ENCODE measurements at regions not wholly inside any gene's neighbourhood (a gene's known extent, or its start where the extent isn't known, plus 50 kb on each side); places are given as distances from the start of the nearest gene placed in this dataset.

DNA sequence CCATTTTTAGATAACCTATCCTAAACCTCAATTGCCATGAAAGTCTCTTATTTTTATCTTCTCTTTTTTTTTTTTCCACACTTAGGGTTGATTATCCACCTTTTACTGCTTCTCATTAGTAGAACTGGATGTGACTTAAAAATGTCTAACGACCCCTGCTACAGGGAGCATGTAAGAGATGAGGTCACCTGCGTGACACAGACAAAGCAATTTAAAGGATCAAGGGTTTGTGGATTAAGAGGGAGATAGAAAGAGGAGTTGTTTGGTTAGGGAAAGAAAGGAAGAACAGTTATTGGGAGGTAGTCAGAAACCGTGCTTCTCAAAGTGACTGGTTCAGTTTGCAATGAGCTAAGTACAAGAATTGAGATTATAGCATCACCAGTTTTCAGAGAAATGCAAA lies 239.1 kb downstream of the ALX1 start:
- Histone ChIP-seq H3K4me1 (replicated peaks in 1 of 2; ENCODE audit: control insufficient read depth in 2 of 2, insufficient read depth in 2 of 2, low read length in 2 of 2) (no peaks in the 10 kb centered on the region), H3K27ac (ENCODE audit: extremely low read depth, low read depth, low read length) (no peak overlapping the region), H3K9me3 (replicated peaks; ENCODE audit: control insufficient read depth, insufficient read depth, low read depth, low read length) (no peaks in the 10 kb centered on the region), H3K36me3 (ENCODE audit: control insufficient read depth, insufficient read depth, low read length) (no peaks in the 10 kb centered on the region), H2AFZ (ENCODE audit: low read depth, low read length) (no peak overlapping the region), H4K20me1 (replicated peaks; ENCODE audit: control insufficient read depth, insufficient read depth, low read length) (no peaks in the 10 kb centered on the region), H3K9ac (ENCODE audit: insufficient read depth in 1 of 2, low read depth in 2 of 2, low read length in 2 of 2) (no peak overlapping the region), H3K27me3 (ENCODE audit: control insufficient read depth in 2 of 2, insufficient read depth in 2 of 2, low read length in 2 of 2) (no peaks in the 10 kb centered on the region), H3K4me2 (ENCODE audit: insufficient read depth, low read length) (no peak overlapping the region), H3K4me3 (no peak overlapping the region), H3K9me1 (ENCODE audit: control insufficient read depth, insufficient read depth, low read length) (no peaks in the 10 kb centered on the region), H3K79me2 (ENCODE audit: control insufficient read depth, insufficient read depth, low read length) (no peaks in the 10 kb centered on the region)
- 2% methylated on average over 3 of the region's 3 CpGs for WGBS (ENCODE audit: insufficient coverage, low coverage, missing lambda C conversion rate)
- DNase-seq (ENCODE audit: extremely low read depth in 1 of 4, low spot score in 3 of 4), result no peak
- no peak for FAIRE-seq
- POLR2A ChIA-PET, result interaction anchor here (0.6 kb wide), 1 partner anchor 134 kb away, joined by 3 read pairs; no protein-coding TSS in a partner anchor
- TF ChIP-seq ZSCAN32 (CRISPR knock-in tag; IDR thresholded peaks at IDR 0.05), result no peak
- TF ChIP-seq TCFL5 (CRISPR knock-in tag; conservative IDR thresholded peaks at IDR 0.05), result no peak
- TF ChIP-seq TAF7 (tag; IDR thresholded peaks at IDR 0.05), result no peak
- TF ChIP-seq FOXA3 (CRISPR knock-in tag; conservative IDR thresholded peaks at IDR 0.05 in 1 of 2, IDR thresholded peaks at IDR 0.05 in 1 of 2), result no peak
- TF ChIP-seq COPS2 (conservative IDR thresholded peaks at IDR 0.05), result no peak
- no peak for TF ChIP-seq ZNF589 (CRISPR knock-in tag; IDR thresholded peaks at IDR 0.05; ENCODE audit: low read depth)
- TF ChIP-seq TAF1 (IDR thresholded peaks at IDR 0.05; ENCODE audit: control insufficient read depth, extremely low read depth, insufficient read depth, low read length, severe bottlenecking), result no peak
- TF ChIP-seq, protein P1, sequence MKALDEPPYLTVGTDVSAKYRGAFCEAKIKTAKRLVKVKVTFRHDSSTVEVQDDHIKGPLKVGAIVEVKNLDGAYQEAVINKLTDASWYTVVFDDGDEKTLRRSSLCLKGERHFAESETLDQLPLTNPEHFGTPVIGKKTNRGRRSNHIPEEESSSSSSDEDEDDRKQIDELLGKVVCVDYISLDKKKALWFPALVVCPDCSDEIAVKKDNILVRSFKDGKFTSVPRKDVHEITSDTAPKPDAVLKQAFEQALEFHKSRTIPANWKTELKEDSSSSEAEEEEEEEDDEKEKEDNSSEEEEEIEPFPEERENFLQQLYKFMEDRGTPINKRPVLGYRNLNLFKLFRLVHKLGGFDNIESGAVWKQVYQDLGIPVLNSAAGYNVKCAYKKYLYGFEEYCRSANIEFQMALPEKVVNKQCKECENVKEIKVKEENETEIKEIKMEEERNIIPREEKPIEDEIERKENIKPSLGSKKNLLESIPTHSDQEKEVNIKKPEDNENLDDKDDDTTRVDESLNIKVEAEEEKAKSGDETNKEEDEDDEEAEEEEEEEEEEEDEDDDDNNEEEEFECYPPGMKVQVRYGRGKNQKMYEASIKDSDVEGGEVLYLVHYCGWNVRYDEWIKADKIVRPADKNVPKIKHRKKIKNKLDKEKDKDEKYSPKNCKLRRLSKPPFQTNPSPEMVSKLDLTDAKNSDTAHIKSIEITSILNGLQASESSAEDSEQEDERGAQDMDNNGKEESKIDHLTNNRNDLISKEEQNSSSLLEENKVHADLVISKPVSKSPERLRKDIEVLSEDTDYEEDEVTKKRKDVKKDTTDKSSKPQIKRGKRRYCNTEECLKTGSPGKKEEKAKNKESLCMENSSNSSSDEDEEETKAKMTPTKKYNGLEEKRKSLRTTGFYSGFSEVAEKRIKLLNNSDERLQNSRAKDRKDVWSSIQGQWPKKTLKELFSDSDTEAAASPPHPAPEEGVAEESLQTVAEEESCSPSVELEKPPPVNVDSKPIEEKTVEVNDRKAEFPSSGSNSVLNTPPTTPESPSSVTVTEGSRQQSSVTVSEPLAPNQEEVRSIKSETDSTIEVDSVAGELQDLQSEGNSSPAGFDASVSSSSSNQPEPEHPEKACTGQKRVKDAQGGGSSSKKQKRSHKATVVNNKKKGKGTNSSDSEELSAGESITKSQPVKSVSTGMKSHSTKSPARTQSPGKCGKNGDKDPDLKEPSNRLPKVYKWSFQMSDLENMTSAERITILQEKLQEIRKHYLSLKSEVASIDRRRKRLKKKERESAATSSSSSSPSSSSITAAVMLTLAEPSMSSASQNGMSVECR (CRISPR knock-in tag; IDR thresholded peaks at IDR 0.05), result no peak
- CTCF ChIA-PET (ENCODE audit: low intra/inter-chr PET ratio), result no interaction called here
- no TSS peak for BruUV-seq (replicated peaks)
- in situ Hi-C loops (cut with MboI) (no loop called here), intact Hi-C loops (cut with micrococcal nuclease) (no loop called here)
- ATAC-seq, result no peak

Data from K562 (cell line).